Liver (tissue), 3 donors: ENCODE measurements at regions not wholly inside any gene's neighbourhood (a gene's known extent, or its start where the extent isn't known, plus 50 kb on each side); places are given as distances from the start of the nearest gene placed in this dataset.

Experiments
- CTCF ChIP-seq: fragments of 150-350 bp; IDR thresholded peaks from 2 replicates; pipeline ENCODE4 v1.5.1; 2017; ENCODE audit warnings: improper control_type of control experiment, low read depth, low read length; ENCODE audit not compliant: missing input control
- FOXA1 ChIP-seq: IDR thresholded peaks from 2 replicates; pipeline ENCODE4 v1.6.1; 2016; ENCODE audit warnings: antibody characterized with exemption
- JUND ChIP-seq, 2 donors: IDR thresholded peaks; 2 replicates each; pipeline ENCODE4 v1.6.1; 2016; ENCODE audit warnings: antibody characterized with exemption in 2 of 2
- MAX ChIP-seq: IDR thresholded peaks from 2 replicates; pipeline ENCODE4 v1.6.1; 2016; ENCODE audit warnings: antibody characterized with exemption
- RAD21 ChIP-seq, 2 donors: IDR thresholded peaks; 2 replicates each; pipeline ENCODE4 v1.6.1; 2016; ENCODE audit warnings: antibody characterized with exemption in 2 of 2, mild to moderate bottlenecking in 2 of 2
- REST ChIP-seq: IDR thresholded peaks from 2 replicates; pipeline ENCODE4 v1.6.1; 2016; ENCODE audit warnings: antibody characterized with exemption, mild to moderate bottlenecking
- TAF1 ChIP-seq: conservative IDR thresholded peaks from 2 replicates; pipeline ENCODE4 v1.6.1; 2016; ENCODE audit warnings: antibody characterized with exemption, mild to moderate bottlenecking
- YY1 ChIP-seq: IDR thresholded peaks from 2 replicates; pipeline ENCODE4 v1.6.1; 2016; ENCODE audit warnings: antibody characterized with exemption, mild to moderate bottlenecking
- ZBTB33 ChIP-seq: IDR thresholded peaks from 2 replicates; pipeline ENCODE4 v1.6.1; 2016; ENCODE audit warnings: antibody characterized with exemption
- donor health status: healthy.
- donor health status: healthy.

- TF ChIP-seq CTCF = no peak
- no peak for TF ChIP-seq RAD21 (IDR thresholded peaks at IDR 0.05)
- no peak for TF ChIP-seq TAF1
- TF ChIP-seq YY1 = no peak
- no peak for TF ChIP-seq JUND (IDR thresholded peaks at IDR 0.05)
- no peak for TF ChIP-seq FOXA1
- no peak for TF ChIP-seq MAX
- no peak for TF ChIP-seq REST
- TF ChIP-seq ZBTB33 = no peak
Measured at GRCh38 chr7:19916046-19916445, 142.6 kb upstream of the TMEM196 start.
